ENCODE measurements at regions not wholly inside any gene's neighbourhood (a gene's known extent, or its start where the extent isn't known, plus 50 kb on each side); places are given as distances from the start of the nearest gene placed in this dataset.

- Histone ChIP-seq H3K9me3 (ENCODE audit: control insufficient read depth, low read length) (no peaks in the 10 kb centered on the region), H3K4me1 (ENCODE audit: control insufficient read depth, insufficient read depth, low read depth, low read length) (no peaks in the 10 kb centered on the region), H3K27ac (ENCODE audit: low read length, poor library complexity, severe bottlenecking) (no peak overlapping the region), H3K4me2 (ENCODE audit: low read length, poor library complexity, severe bottlenecking) (no peak overlapping the region), H2BK12ac (ENCODE audit: low read length in 2 of 2) (no peak overlapping the region), H3K9ac (ENCODE audit: low read length) (no peak overlapping the region), H2AK5ac (ENCODE audit: low read length, severe bottlenecking) (no peak overlapping the region), H3K4me3 (ENCODE audit: insufficient read depth in 1 of 2, low read depth in 1 of 2, low read length in 2 of 2) (no peak overlapping the region), H3K27me3 (ENCODE audit: control insufficient read depth in 1 of 2, insufficient read depth in 1 of 2, low read length in 2 of 2) (no peaks in the 10 kb centered on the region), H3K4ac (ENCODE audit: low read depth in 1 of 2, low read length in 2 of 2) (no peak overlapping the region), H2AFZ (ENCODE audit: low read depth, low read length) (no peak overlapping the region), H2BK5ac (ENCODE audit: low read depth, low read length, poor library complexity, severe bottlenecking) (no peak overlapping the region), H3K23ac (ENCODE audit: low read length in 2 of 2) (no peak overlapping the region), H3K79me1 (replicated peaks; ENCODE audit: low read length, poor library complexity, severe bottlenecking) (no peaks in the 10 kb centered on the region), H3K14ac (ENCODE audit: low read length in 2 of 2) (no peak overlapping the region), H3K36me3 (ENCODE audit: control insufficient read depth in 1 of 2, insufficient read depth in 2 of 2, low read depth in 1 of 2, low read length in 2 of 2) (no peaks in the 10 kb centered on the region), H3K18ac (ENCODE audit: low read depth in 1 of 2, low read length in 2 of 2) (no peak overlapping the region), H4K91ac (ENCODE audit: low read length) (no peak overlapping the region), H4K8ac (ENCODE audit: low read length) (no peak overlapping the region), H2BK15ac (ENCODE audit: low read depth, poor library complexity, severe bottlenecking) (no peak overlapping the region), H2BK120ac (ENCODE audit: low read depth, low read length) (no peak overlapping the region)
- DNase-seq = no peak
- WGBS = no CpG with 5 or more reads among the region's 1 CpG
Observed at GRCh38 chr10:23614483-23614882, 175.6 kb downstream of the OTUD1 start.

DNA sequence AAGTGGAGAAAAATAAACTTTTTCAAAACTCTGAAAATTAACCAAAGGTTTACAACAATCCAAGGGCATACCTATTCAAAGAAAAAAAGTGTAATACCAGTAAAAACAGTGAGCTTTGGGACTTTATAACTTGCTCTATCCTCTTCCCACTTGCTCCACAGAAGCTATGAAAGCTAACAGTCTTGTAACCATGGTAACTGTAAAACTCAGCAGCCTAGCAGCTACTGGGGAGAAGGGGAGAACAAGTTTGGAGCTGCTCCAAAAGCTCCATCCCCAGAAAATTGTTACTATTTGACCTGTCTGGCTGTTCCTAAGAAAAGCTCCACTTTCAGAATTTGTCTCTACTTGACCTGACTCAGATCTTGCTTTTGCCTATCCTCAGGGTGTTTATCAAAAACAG, 191.5 kb downstream of the OTUD1 start:
- Histone ChIP-seq H3K9me3 (ENCODE audit: control insufficient read depth, low read length) (peaks cover 10% of the 10 kb centered on the region), H2BK12ac (ENCODE audit: low read length in 2 of 2) (no peak overlapping the region), H3K14ac (ENCODE audit: low read length in 2 of 2) (no peak overlapping the region), H3K4me1 (ENCODE audit: control insufficient read depth, insufficient read depth, low read depth, low read length) (no peaks in the 10 kb centered on the region), H2AFZ (ENCODE audit: low read depth, low read length) (no peak overlapping the region), H4K91ac (ENCODE audit: low read length) (no peak overlapping the region), H2BK120ac (ENCODE audit: low read depth, low read length) (no peak overlapping the region), H3K18ac (ENCODE audit: low read depth in 1 of 2, low read length in 2 of 2) (no peak overlapping the region), H3K4me2 (ENCODE audit: low read length, poor library complexity, severe bottlenecking) (no peak overlapping the region), H3K27me3 (ENCODE audit: control insufficient read depth in 1 of 2, insufficient read depth in 1 of 2, low read length in 2 of 2) (no peaks in the 10 kb centered on the region), H3K9ac (ENCODE audit: low read length) (peak overlapping the region; percentile 59), H3K79me1 (replicated peaks; ENCODE audit: low read length, poor library complexity, severe bottlenecking) (no peaks in the 10 kb centered on the region), H3K23ac (ENCODE audit: low read length in 2 of 2) (no peak overlapping the region), H2BK15ac (ENCODE audit: low read depth, poor library complexity, severe bottlenecking) (no peak overlapping the region), H2AK5ac (ENCODE audit: low read length, severe bottlenecking) (no peak overlapping the region), H4K8ac (ENCODE audit: low read length) (no peak overlapping the region), H3K4ac (ENCODE audit: low read depth in 1 of 2, low read length in 2 of 2) (no peak overlapping the region), H3K4me3 (ENCODE audit: insufficient read depth in 1 of 2, low read depth in 1 of 2, low read length in 2 of 2) (peak overlapping the region in 1 of 2 experiments; percentile 57), H3K36me3 (ENCODE audit: control insufficient read depth in 1 of 2, insufficient read depth in 2 of 2, low read depth in 1 of 2, low read length in 2 of 2) (no peaks in the 10 kb centered on the region), H2BK5ac (ENCODE audit: low read depth, low read length, poor library complexity, severe bottlenecking) (no peak overlapping the region), H3K27ac (ENCODE audit: low read length, poor library complexity, severe bottlenecking) (no peak overlapping the region)
- DNase-seq = no peak

GRCh38 chr10:23630885-23631284, 192.0 kb downstream of the OTUD1 start:
- Histone ChIP-seq H3K9ac (ENCODE audit: low read length) (peak overlapping the region; percentile 59), H3K9me3 (ENCODE audit: control insufficient read depth, low read length) (peaks cover 10% of the 10 kb centered on the region), H3K36me3 (ENCODE audit: control insufficient read depth in 1 of 2, insufficient read depth in 2 of 2, low read depth in 1 of 2, low read length in 2 of 2) (no peaks in the 10 kb centered on the region), H2BK120ac (ENCODE audit: low read depth, low read length) (no peak overlapping the region), H2AFZ (ENCODE audit: low read depth, low read length) (no peak overlapping the region), H3K18ac (ENCODE audit: low read depth in 1 of 2, low read length in 2 of 2) (no peak overlapping the region), H3K27me3 (ENCODE audit: control insufficient read depth in 1 of 2, insufficient read depth in 1 of 2, low read length in 2 of 2) (no peaks in the 10 kb centered on the region), H3K23ac (ENCODE audit: low read length in 2 of 2) (no peak overlapping the region), H3K4ac (ENCODE audit: low read depth in 1 of 2, low read length in 2 of 2) (no peak overlapping the region), H3K79me1 (replicated peaks; ENCODE audit: low read length, poor library complexity, severe bottlenecking) (no peaks in the 10 kb centered on the region), H3K27ac (ENCODE audit: low read length, poor library complexity, severe bottlenecking) (no peak overlapping the region), H3K14ac (ENCODE audit: low read length in 2 of 2) (no peak overlapping the region), H2BK5ac (ENCODE audit: low read depth, low read length, poor library complexity, severe bottlenecking) (no peak overlapping the region), H3K4me3 (ENCODE audit: insufficient read depth in 1 of 2, low read depth in 1 of 2, low read length in 2 of 2) (peak overlapping the region in 1 of 2 experiments; percentile 57), H2BK15ac (ENCODE audit: low read depth, poor library complexity, severe bottlenecking) (no peak overlapping the region), H2AK5ac (ENCODE audit: low read length, severe bottlenecking) (no peak overlapping the region), H4K91ac (ENCODE audit: low read length) (no peak overlapping the region), H4K8ac (ENCODE audit: low read length) (no peak overlapping the region), H3K4me1 (ENCODE audit: control insufficient read depth, insufficient read depth, low read depth, low read length) (no peaks in the 10 kb centered on the region), H3K4me2 (ENCODE audit: low read length, poor library complexity, severe bottlenecking) (no peak overlapping the region), H2BK12ac (ENCODE audit: low read length in 2 of 2) (no peak overlapping the region)
- no peak for DNase-seq
- 72% methylated on average over 2 of the region's 3 CpGs for WGBS

- no peak overlapping the region for H4K91ac ChIP-seq (ENCODE audit: low read length)
- no peak overlapping the region for H3K18ac ChIP-seq (ENCODE audit: low read depth in 1 of 2, low read length in 2 of 2)
- no peak overlapping the region for H2BK120ac ChIP-seq (ENCODE audit: low read depth, low read length)
- no peak overlapping the region for H3K27ac ChIP-seq (ENCODE audit: low read length, poor library complexity, severe bottlenecking)
- H3K4me2 ChIP-seq (ENCODE audit: low read length, poor library complexity, severe bottlenecking) = no peak overlapping the region
- no peaks in the 10 kb centered on the region for H3K4me1 ChIP-seq (ENCODE audit: control insufficient read depth, insufficient read depth, low read depth, low read length)
- H3K79me1 ChIP-seq (replicated peaks; ENCODE audit: low read length, poor library complexity, severe bottlenecking) = no peaks in the 10 kb centered on the region
- H2AFZ ChIP-seq (ENCODE audit: low read depth, low read length) = no peak overlapping the region
- no peak overlapping the region for H3K14ac ChIP-seq (ENCODE audit: low read length in 2 of 2)
- H3K9me3 ChIP-seq (ENCODE audit: control insufficient read depth, low read length) = peaks cover 10% of the 10 kb centered on the region
- DNase-seq = peak; percentile 55
- H3K23ac ChIP-seq (ENCODE audit: low read length in 2 of 2) = no peak overlapping the region
- no peaks in the 10 kb centered on the region for H3K27me3 ChIP-seq (ENCODE audit: control insufficient read depth in 1 of 2, insufficient read depth in 1 of 2, low read length in 2 of 2)
- no peak overlapping the region for H3K9ac ChIP-seq (ENCODE audit: low read length)
- no peak overlapping the region for H2BK15ac ChIP-seq (ENCODE audit: low read depth, poor library complexity, severe bottlenecking)
- WGBS = 47% methylated on average over 2 of the region's 4 CpGs
- H3K4ac ChIP-seq (ENCODE audit: low read depth in 1 of 2, low read length in 2 of 2) = no peak overlapping the region
- H3K36me3 ChIP-seq (ENCODE audit: control insufficient read depth in 1 of 2, insufficient read depth in 2 of 2, low read depth in 1 of 2, low read length in 2 of 2) = no peaks in the 10 kb centered on the region
- H2BK5ac ChIP-seq (ENCODE audit: low read depth, low read length, poor library complexity, severe bottlenecking) = no peak overlapping the region
- no peak overlapping the region for H4K8ac ChIP-seq (ENCODE audit: low read length)
- H2AK5ac ChIP-seq (ENCODE audit: low read length, severe bottlenecking) = no peak overlapping the region
- no peak overlapping the region for H3K4me3 ChIP-seq (ENCODE audit: insufficient read depth in 1 of 2, low read depth in 1 of 2, low read length in 2 of 2)
- no peak overlapping the region for H2BK12ac ChIP-seq (ENCODE audit: low read length in 2 of 2)
Observed at GRCh38 chr10:23643111-23643780, 204.4 kb downstream of the OTUD1 start.
